ENCODE measurements at regions not wholly inside any gene's neighbourhood (a gene's known extent, or its start where the extent isn't known, plus 50 kb on each side); places are given as distances from the start of the nearest gene placed in this dataset.
A peak's percentile ranks its signal among the peaks of the same experiment; 100 is the strongest.

- TF ChIP-seq, protein P1, sequence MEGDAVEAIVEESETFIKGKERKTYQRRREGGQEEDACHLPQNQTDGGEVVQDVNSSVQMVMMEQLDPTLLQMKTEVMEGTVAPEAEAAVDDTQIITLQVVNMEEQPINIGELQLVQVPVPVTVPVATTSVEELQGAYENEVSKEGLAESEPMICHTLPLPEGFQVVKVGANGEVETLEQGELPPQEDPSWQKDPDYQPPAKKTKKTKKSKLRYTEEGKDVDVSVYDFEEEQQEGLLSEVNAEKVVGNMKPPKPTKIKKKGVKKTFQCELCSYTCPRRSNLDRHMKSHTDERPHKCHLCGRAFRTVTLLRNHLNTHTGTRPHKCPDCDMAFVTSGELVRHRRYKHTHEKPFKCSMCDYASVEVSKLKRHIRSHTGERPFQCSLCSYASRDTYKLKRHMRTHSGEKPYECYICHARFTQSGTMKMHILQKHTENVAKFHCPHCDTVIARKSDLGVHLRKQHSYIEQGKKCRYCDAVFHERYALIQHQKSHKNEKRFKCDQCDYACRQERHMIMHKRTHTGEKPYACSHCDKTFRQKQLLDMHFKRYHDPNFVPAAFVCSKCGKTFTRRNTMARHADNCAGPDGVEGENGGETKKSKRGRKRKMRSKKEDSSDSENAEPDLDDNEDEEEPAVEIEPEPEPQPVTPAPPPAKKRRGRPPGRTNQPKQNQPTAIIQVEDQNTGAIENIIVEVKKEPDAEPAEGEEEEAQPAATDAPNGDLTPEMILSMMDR (IDR thresholded peaks at IDR 0.05) = peak in 1 of 6 experiments; percentile 4
- no peak for TF ChIP-seq POLR2A (IDR thresholded peaks at IDR 0.05)
Observed at GRCh38 chr5:129271308-129271707, 176.8 kb downstream of the ISOC1 start.
